ENCODE measurements at regions not wholly inside any gene's neighbourhood (a gene's known extent, or its start where the extent isn't known, plus 50 kb on each side); places are given as distances from the start of the nearest gene placed in this dataset.
"Not testable (repeated sequence)": the region's sequence is repeated elsewhere in the genome, so short reads cannot be mapped to it uniquely, and the experiment has no call there.

- no peak for DNase-seq
Measured at GRCh38 chr22:22977479-22978200, 90.0 kb downstream of the IGLL5 start.

- no peak for DNase-seq
Measured at GRCh38 chr22:22978637-22979036, 91.0 kb downstream of the IGLL5 start.

GRCh38 chr22:22979121-22979724 lies 91.1 kb upstream of the GNAZ start:
- no peak for DNase-seq

- DNase-seq, result no peak
Measured at GRCh38 chr22:22979954-22980353, 90.4 kb upstream of the GNAZ start.

- no peak for DNase-seq
Measured at GRCh38 chr22:22981670-22982571, 88.4 kb upstream of the GNAZ start.

GRCh38 chr22:22982616-22983015 lies 87.7 kb upstream of the GNAZ start:
- no peak for DNase-seq

- no peak for DNase-seq
Measured at GRCh38 chr22:22983123-22983522, 87.2 kb upstream of the GNAZ start.

GRCh38 chr22:22983816-22984215 lies 86.5 kb upstream of the GNAZ start:
- DNase-seq, result no peak

- DNase-seq, result no peak
Measured at GRCh38 chr22:22984967-22985366, 85.4 kb upstream of the GNAZ start.

GRCh38 chr22:22986008-22986407 lies 84.3 kb upstream of the GNAZ start:
- no peak for DNase-seq

GRCh38 chr22:22986640-22987039 lies 83.7 kb upstream of the GNAZ start:
- DNase-seq, result no peak

GRCh38 chr22:22988150-22988549 lies 82.2 kb upstream of the GNAZ start:
- DNase-seq, result no peak

- no peak for DNase-seq
Measured at GRCh38 chr22:22988785-22989184, 81.5 kb upstream of the GNAZ start.

GRCh38 chr22:22989856-22990255 lies 80.5 kb upstream of the GNAZ start:
- no peak for DNase-seq

- not testable (repeated sequence) for DNase-seq
Measured at GRCh38 chr22:22990711-22991505, 79.4 kb upstream of the GNAZ start.

- DNase-seq, result no peak
Measured at GRCh38 chr22:22992474-22992873, 77.8 kb upstream of the GNAZ start.

- DNase-seq, result no peak
Measured at GRCh38 chr22:22993184-22993583, 77.1 kb upstream of the GNAZ start.

- no peak for DNase-seq
Measured at GRCh38 chr22:22995166-22995565, 75.2 kb upstream of the GNAZ start.

GRCh38 chr22:22996511-22997261 lies 73.6 kb upstream of the GNAZ start:
- no peak for DNase-seq

- DNase-seq, result no peak
Measured at GRCh38 chr22:22997262-22997898, 72.9 kb upstream of the GNAZ start.

GRCh38 chr22:22997988-22998387 lies 72.3 kb upstream of the GNAZ start:
- DNase-seq, result no peak

GRCh38 chr22:22999523-22999922 lies 70.8 kb upstream of the GNAZ start:
- DNase-seq, result no peak

Data from NCI-H524 treated with DMSO at 0.1 percent for 48 hours (cell line).